Omental fat pad (tissue), 3 donors: ENCODE measurements at regions not wholly inside any gene's neighbourhood (a gene's known extent, or its start where the extent isn't known, plus 50 kb on each side); places are given as distances from the start of the nearest gene placed in this dataset.

Experiments used
- ATAC-seq: fragments of 150-250 bp; one replicate; pipeline ENCODE4 v1.9.1; 2016; ENCODE audit warnings: mild to moderate bottlenecking, moderate library complexity; ENCODE audit not compliant: low FRiP score
- DNase-seq: peaks from one replicate; pipeline ENCODE4 v3.0.0-alpha.2; 2019; ENCODE audit warnings: low spot score
- TF ChIP-seq, protein P1 (sequence below), 3 donors: fragments of 450-650 bp; IDR thresholded peaks; one replicate each; pipeline ENCODE4 v1.5.1; 2016 to 2017; ENCODE audit warnings: antibody characterized with exemption in 3 of 3, mild to moderate bottlenecking in 3 of 3, moderate library complexity in 2 of 3

- DNase-seq (no peak), ATAC-seq (no peak)
- TF ChIP-seq, protein P1, sequence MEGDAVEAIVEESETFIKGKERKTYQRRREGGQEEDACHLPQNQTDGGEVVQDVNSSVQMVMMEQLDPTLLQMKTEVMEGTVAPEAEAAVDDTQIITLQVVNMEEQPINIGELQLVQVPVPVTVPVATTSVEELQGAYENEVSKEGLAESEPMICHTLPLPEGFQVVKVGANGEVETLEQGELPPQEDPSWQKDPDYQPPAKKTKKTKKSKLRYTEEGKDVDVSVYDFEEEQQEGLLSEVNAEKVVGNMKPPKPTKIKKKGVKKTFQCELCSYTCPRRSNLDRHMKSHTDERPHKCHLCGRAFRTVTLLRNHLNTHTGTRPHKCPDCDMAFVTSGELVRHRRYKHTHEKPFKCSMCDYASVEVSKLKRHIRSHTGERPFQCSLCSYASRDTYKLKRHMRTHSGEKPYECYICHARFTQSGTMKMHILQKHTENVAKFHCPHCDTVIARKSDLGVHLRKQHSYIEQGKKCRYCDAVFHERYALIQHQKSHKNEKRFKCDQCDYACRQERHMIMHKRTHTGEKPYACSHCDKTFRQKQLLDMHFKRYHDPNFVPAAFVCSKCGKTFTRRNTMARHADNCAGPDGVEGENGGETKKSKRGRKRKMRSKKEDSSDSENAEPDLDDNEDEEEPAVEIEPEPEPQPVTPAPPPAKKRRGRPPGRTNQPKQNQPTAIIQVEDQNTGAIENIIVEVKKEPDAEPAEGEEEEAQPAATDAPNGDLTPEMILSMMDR (IDR thresholded peaks at IDR 0.05): no peak
Measured at GRCh38 chr3:116899253-116899652, 189.7 kb downstream of the TUSC7 start.

- TF ChIP-seq, protein P1 (IDR thresholded peaks at IDR 0.05): no peak
- no peak for ATAC-seq
- no peak for DNase-seq
Measured at GRCh38 chr3:116905334-116905733, 195.8 kb downstream of the TUSC7 start.

DNA sequence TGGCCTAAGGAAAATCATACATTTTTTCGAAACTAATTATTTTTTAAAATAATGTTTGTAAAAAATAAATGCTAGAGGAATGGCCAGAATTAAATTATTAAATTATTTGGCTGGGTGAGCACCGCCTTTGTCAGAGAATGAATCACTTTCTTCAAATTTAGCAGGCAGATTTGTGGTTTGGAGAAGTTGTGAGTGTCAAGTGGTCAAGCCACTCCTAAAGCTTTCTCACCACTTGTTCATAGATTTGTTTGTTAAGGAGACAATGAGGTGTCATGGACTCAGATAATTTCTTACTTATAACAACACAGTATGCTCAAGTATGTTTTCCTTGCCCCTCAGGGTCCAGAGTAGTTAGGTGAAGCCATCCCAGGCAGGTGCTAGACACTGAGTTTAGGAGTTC lies 196.2 kb downstream of the TUSC7 start:
- TF ChIP-seq, protein P1 (IDR thresholded peaks at IDR 0.05): no peak
- no peak for ATAC-seq
- no peak for DNase-seq

DNA sequence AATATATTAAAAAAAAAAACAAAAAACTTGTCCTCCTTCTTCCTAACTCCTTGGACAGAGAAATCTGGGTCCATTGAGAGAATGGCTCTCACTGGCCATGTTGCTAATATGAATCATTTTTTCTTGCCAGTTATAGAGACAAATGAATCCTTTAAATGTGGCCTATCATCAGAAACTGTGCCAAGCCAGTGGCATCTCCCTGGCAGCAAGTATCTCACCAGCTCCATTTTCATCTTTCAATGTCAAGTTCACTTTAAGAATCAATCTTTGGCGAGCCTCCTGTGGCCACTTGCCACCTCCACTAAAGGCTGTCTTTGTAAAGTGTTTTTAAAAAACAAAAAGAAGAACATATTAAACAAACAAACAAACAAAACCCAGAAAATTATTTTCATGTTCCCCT lies 202.5 kb downstream of the TUSC7 start:
- TF ChIP-seq, protein P1 (IDR thresholded peaks at IDR 0.05): no peak
- no peak for ATAC-seq
- DNase-seq: no peak

DNA sequence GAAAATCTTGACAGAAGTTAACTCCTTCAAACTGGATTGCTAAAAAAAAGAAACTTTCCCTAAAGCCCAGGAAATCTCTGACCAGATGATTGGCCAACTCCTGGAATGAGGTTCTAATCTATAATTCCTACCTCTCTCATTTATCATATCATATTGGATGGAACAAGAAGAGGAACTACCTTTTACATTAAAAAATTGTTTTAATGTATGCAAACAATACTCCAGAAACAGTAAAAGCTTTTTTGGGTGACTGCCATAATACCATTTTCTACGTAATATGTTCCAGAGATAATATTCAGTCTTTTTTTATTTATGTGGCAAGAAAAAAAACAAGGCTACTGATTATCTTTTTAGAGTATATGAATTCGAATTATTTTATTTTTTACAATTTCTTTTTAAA lies 204.4 kb downstream of the TUSC7 start:
- DNase-seq (no peak), ATAC-seq (no peak)
- TF ChIP-seq, protein P1 (IDR thresholded peaks at IDR 0.05): no peak

DNA sequence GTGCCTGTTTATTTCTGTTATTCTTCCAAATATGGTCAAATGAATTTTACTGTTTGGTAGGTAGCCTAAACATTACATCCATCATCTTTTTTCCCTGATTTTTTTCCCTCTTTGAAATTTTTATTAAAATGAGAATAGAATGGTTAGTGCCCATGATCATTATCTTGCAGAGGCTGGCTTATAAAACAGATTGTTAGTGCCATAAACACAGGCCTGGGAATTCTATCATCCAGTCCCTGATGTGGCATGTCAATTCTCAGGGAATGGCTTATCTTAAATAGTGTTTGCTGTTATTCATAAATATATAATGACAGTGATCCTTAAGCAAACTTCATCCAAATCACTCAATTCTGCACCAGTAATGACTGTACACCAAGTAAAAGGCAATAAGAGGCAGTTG lies 207.3 kb downstream of the TUSC7 start:
- TF ChIP-seq, protein P1 (IDR thresholded peaks at IDR 0.05): no peak
- ATAC-seq: no peak

DNA sequence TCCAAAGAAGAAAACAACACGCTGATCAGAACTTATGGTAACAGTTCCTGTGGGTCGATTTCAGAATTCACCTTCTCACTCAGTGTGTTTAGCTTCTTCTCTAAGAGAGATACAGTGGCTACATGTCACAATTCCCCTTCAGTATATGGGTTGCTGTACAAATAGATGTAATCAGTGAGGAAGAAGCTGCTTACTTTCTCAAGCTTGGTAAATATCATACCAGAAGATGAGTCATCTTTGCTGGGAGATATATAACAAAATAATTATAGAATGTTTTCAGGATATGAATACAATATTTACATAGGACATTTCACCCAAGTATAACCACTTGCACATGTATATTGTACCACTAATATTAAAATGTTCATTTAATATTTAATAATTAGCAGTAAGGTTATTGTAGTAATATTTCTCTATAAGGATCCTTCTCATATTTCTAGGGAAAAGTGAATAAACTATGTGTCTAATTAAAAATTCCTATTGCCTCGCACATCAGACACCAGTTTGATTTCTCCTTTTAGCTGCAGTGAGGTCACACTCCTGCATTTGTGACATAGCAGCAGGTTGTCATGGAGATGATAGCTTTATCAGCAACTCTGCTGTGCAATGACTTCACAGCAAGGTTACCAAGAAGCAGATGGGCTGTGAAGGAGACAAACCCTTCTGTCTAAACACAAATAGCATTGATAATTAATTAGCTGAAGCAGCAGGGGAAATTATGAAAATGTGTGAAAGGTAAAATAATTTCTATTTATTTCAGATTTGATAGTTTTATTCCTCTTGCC lies 211.4 kb downstream of the TUSC7 start:
- no peak for DNase-seq
- no peak for ATAC-seq
- TF ChIP-seq, protein P1 (IDR thresholded peaks at IDR 0.05): no peak

More for the DNA sequence above, 207.3 kb downstream of the TUSC7 start:
- DNase-seq: no peak
